CD4-positive, alpha-beta T cell treated with Interleukin-6 for 4 hours (primary cell): ENCODE measurements at regions not wholly inside any gene's neighbourhood (a gene's known extent, or its start where the extent isn't known, plus 50 kb on each side); places are given as distances from the start of the nearest gene placed in this dataset.

Experiments
- DNase-seq: peaks from one replicate; pipeline ENCODE4 v3.0.0-alpha.2; 2020; ENCODE audit warnings: mixed read lengths

- no peak for DNase-seq
Observed at GRCh38 chr4:180101348-180102083, 2141.7 kb upstream of the TENM3 start.

GRCh38 chr4:180103794-180104193 is 2139.4 kb upstream of the TENM3 start:
- DNase-seq = no peak

- DNase-seq = no peak
Observed at GRCh38 chr4:180105362-180105761, 2137.8 kb upstream of the TENM3 start.

GRCh38 chr4:180106122-180106521 is 2137.1 kb upstream of the TENM3 start:
- no peak for DNase-seq

GRCh38 chr4:180106997-180107396 is 2136.2 kb upstream of the TENM3 start:
- DNase-seq = no peak

- no peak for DNase-seq
Observed at GRCh38 chr4:180116840-180117239, 2126.4 kb upstream of the TENM3 start.

- DNase-seq = no peak
Observed at GRCh38 chr4:180120068-180120467, 2123.1 kb upstream of the TENM3 start.

GRCh38 chr4:180134091-180134866 is 2108.9 kb upstream of the TENM3 start:
- DNase-seq = no peak

GRCh38 chr4:180141734-180142133 is 2101.5 kb upstream of the TENM3 start:
- DNase-seq = no peak

GRCh38 chr4:180148737-180149136 is 2094.5 kb upstream of the TENM3 start:
- no peak for DNase-seq

GRCh38 chr4:180150818-180151217 is 2092.4 kb upstream of the TENM3 start:
- no peak for DNase-seq

GRCh38 chr4:180152831-180153230 is 2090.4 kb upstream of the TENM3 start:
- DNase-seq = no peak

- no peak for DNase-seq
Observed at GRCh38 chr4:180153587-180153986, 2089.6 kb upstream of the TENM3 start.

GRCh38 chr4:180156684-180157083 is 2086.5 kb upstream of the TENM3 start:
- DNase-seq = no peak

GRCh38 chr4:180160195-180160983 is 2082.8 kb upstream of the TENM3 start:
- DNase-seq = no peak

GRCh38 chr4:180164799-180165198 is 2078.4 kb upstream of the TENM3 start:
- no peak for DNase-seq

- no peak for DNase-seq
Observed at GRCh38 chr4:180169394-180169793, 2073.8 kb upstream of the TENM3 start.

GRCh38 chr4:180169966-180170365 is 2073.2 kb upstream of the TENM3 start:
- no peak for DNase-seq

GRCh38 chr4:180179146-180179545 is 2064.1 kb upstream of the TENM3 start:
- DNase-seq = no peak

- no peak for DNase-seq
Observed at GRCh38 chr4:180189666-180190065, 2053.5 kb upstream of the TENM3 start.

GRCh38 chr4:180190382-180190781 is 2052.8 kb upstream of the TENM3 start:
- DNase-seq = no peak

- no peak for DNase-seq
Observed at GRCh38 chr4:180197471-180197870, 2045.7 kb upstream of the TENM3 start.

- DNase-seq = no peak
Observed at GRCh38 chr4:180203349-180203748, 2039.9 kb upstream of the TENM3 start.

- DNase-seq = no peak
Observed at GRCh38 chr4:180205276-180205675, 2037.9 kb upstream of the TENM3 start.
